ENCODE measurements at regions not wholly inside any gene's neighbourhood (a gene's known extent, or its start where the extent isn't known, plus 50 kb on each side); places are given as distances from the start of the nearest gene placed in this dataset.

DNA sequence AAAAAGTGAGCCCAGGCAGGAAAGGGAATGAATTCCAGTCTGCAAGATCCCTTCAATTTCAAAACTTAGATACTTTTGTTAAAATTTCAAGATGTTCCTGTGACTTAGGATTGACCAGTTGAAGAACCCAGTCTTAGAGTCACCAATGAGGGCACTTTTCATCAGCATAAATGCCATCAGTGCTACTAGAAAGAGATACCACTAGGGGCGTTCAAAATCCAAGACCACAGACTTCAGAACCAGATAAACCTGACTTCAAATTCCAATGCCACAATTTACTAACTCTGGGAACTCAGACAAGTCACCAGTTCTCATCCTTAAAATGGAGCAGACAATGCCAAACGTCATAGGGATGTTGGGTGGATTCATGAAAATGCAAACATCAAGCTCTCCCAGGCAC is 523.2 kb downstream of the BUD13 start:
- TF ChIP-seq CREB1 (IDR thresholded peaks at IDR 0.05; ENCODE audit: low read depth) (no peak), CEBPB (IDR thresholded peaks at IDR 0.05) (no peak), EGR1 (IDR thresholded peaks at IDR 0.05) (no peak), NFIC (IDR thresholded peaks at IDR 0.05) (no peak), YY1 (IDR thresholded peaks at IDR 0.05; ENCODE audit: low read depth) (no peak), ZBTB7A (IDR thresholded peaks at IDR 0.05; ENCODE audit: low read depth) (no peak), EP300 (IDR thresholded peaks at IDR 0.05; ENCODE audit: borderline replicate concordance) (no peak)
- TF ChIP-seq, protein P1, sequence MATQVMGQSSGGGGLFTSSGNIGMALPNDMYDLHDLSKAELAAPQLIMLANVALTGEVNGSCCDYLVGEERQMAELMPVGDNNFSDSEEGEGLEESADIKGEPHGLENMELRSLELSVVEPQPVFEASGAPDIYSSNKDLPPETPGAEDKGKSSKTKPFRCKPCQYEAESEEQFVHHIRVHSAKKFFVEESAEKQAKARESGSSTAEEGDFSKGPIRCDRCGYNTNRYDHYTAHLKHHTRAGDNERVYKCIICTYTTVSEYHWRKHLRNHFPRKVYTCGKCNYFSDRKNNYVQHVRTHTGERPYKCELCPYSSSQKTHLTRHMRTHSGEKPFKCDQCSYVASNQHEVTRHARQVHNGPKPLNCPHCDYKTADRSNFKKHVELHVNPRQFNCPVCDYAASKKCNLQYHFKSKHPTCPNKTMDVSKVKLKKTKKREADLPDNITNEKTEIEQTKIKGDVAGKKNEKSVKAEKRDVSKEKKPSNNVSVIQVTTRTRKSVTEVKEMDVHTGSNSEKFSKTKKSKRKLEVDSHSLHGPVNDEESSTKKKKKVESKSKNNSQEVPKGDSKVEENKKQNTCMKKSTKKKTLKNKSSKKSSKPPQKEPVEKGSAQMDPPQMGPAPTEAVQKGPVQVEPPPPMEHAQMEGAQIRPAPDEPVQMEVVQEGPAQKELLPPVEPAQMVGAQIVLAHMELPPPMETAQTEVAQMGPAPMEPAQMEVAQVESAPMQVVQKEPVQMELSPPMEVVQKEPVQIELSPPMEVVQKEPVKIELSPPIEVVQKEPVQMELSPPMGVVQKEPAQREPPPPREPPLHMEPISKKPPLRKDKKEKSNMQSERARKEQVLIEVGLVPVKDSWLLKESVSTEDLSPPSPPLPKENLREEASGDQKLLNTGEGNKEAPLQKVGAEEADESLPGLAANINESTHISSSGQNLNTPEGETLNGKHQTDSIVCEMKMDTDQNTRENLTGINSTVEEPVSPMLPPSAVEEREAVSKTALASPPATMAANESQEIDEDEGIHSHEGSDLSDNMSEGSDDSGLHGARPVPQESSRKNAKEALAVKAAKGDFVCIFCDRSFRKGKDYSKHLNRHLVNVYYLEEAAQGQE (IDR thresholded peaks at IDR 0.05; ENCODE audit: low read depth) = no peak
- TF ChIP-seq, protein P2, sequence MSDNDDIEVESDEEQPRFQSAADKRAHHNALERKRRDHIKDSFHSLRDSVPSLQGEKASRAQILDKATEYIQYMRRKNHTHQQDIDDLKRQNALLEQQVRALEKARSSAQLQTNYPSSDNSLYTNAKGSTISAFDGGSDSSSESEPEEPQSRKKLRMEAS (IDR thresholded peaks at IDR 0.05) = no peak

All from Ishikawa (cell line).